AG10803 (cell line): ENCODE measurements at regions not wholly inside any gene's neighbourhood (a gene's known extent, or its start where the extent isn't known, plus 50 kb on each side); places are given as distances from the start of the nearest gene placed in this dataset.

Source experiments
- DNase-seq: peaks from one replicate; pipeline ENCODE4 v3.0.0; 2010; ENCODE audit warnings: low read depth
- H3K4me3 ChIP-seq: 2 replicates; pipeline ENCODE4 v1.5.1; 2011; ENCODE audit warnings: mild to moderate bottlenecking, low read length, control low read depth
- CTCF ChIP-seq: conservative IDR thresholded peaks from 2 replicates; pipeline ENCODE4 v1.5.1; 2011; ENCODE audit warnings: mild to moderate bottlenecking, low read length, control low read depth, inconsistent platforms

GRCh38 chr22:41041532-41041931, 50.9 kb upstream of the EP300 start:
- no peak for TF ChIP-seq CTCF
- DNase-seq = no peak
- no peak overlapping the region for H3K4me3 ChIP-seq
